Activated naive CD4-positive, alpha-beta T cell treated with anti-CD3 and anti-CD28 coated beads, Interleukin-2, amount 50 U/mL, for 24 hours (primary cell): ENCODE measurements at regions not wholly inside any gene's neighbourhood (a gene's known extent, or its start where the extent isn't known, plus 50 kb on each side); places are given as distances from the start of the nearest gene placed in this dataset.
A peak's percentile ranks its signal among the peaks of the same experiment; 100 is the strongest.

Experiments
- H3K27ac Mint-ChIP-seq: one replicate; pipeline ENCODE4 v1.8.0; 2021; ENCODE audit warnings: mild to moderate bottlenecking, mixed read lengths
- H3K27me3 Mint-ChIP-seq: one replicate; pipeline ENCODE4 v1.8.0; 2021; ENCODE audit warnings: mixed read lengths
- H3K36me3 Mint-ChIP-seq: one replicate; pipeline ENCODE4 v1.8.0; 2021; ENCODE audit warnings: mixed read lengths
- H3K4me1 Mint-ChIP-seq: one replicate; pipeline ENCODE4 v1.8.0; 2021; ENCODE audit warnings: mixed read lengths
- H3K4me3 Mint-ChIP-seq: one replicate; pipeline ENCODE4 v1.8.0; 2021; ENCODE audit warnings: mild to moderate bottlenecking, mixed read lengths
- H3K9me3 Mint-ChIP-seq: one replicate; pipeline ENCODE4 v1.8.0; 2021; ENCODE audit warnings: mixed read lengths

- H3K27me3 Mint-ChIP-seq: peaks cover 2% of the 10 kb centered on the region
- no peaks in the 10 kb centered on the region for H3K4me1 Mint-ChIP-seq
- H3K36me3 Mint-ChIP-seq: no peaks in the 10 kb centered on the region
- H3K4me3 Mint-ChIP-seq: no peak overlapping the region
- H3K9me3 Mint-ChIP-seq: no peaks in the 10 kb centered on the region
- no peak overlapping the region for H3K27ac Mint-ChIP-seq
Observed at GRCh38 chr10:16341637-16342036, 95.2 kb upstream of the PTER start.

- no peak overlapping the region for H3K27ac Mint-ChIP-seq
- no peaks in the 10 kb centered on the region for H3K36me3 Mint-ChIP-seq
- no peak overlapping the region for H3K4me3 Mint-ChIP-seq
Observed at GRCh38 chr10:16348891-16349290, 87.9 kb upstream of the PTER start.

GRCh38 chr10:16352146-16352545, 84.7 kb upstream of the PTER start:
- Mint-ChIP-seq H3K4me3 (no peak overlapping the region), H3K27me3 (peaks cover 4% of the 10 kb centered on the region), H3K36me3 (no peaks in the 10 kb centered on the region), H3K27ac (no peak overlapping the region), H3K9me3 (peaks cover 4% of the 10 kb centered on the region), H3K4me1 (no peaks in the 10 kb centered on the region)

More at GRCh38 chr10:16348891-16349290, 87.9 kb upstream of the PTER start:
- Mint-ChIP-seq H3K9me3 (peaks cover 4% of the 10 kb centered on the region), H3K4me1 (no peaks in the 10 kb centered on the region), H3K27me3 (peaks cover 6% of the 10 kb centered on the region)

DNA sequence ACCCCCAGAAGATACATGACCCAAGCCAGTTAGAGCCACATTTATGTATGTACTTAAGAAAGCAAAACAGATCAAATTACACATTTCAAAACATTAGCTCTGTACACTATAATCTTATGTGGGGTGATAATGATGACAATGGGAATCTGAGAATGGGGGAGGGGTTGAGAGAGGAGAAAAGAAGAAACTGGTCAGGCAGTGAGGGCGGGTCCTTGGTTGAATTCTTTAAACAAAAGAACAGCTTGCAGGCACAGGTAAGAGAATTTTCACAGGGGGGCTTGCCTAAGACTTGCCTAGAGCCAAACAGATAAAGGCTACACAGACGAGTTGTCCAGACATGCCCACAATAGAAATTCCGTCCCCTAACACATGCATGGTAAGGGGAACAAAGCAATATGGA, 76.8 kb upstream of the PTER start:
- Mint-ChIP-seq H3K4me1 (no peaks in the 10 kb centered on the region), H3K4me3 (no peak overlapping the region), H3K9me3 (no peaks in the 10 kb centered on the region), H3K27me3 (peaks cover 10% of the 10 kb centered on the region), H3K27ac (no peak overlapping the region), H3K36me3 (no peaks in the 10 kb centered on the region)

GRCh38 chr10:16360425-16360824, 76.4 kb upstream of the PTER start:
- H3K4me3 Mint-ChIP-seq: no peak overlapping the region
- no peaks in the 10 kb centered on the region for H3K36me3 Mint-ChIP-seq
- H3K9me3 Mint-ChIP-seq: no peaks in the 10 kb centered on the region
- no peaks in the 10 kb centered on the region for H3K4me1 Mint-ChIP-seq
- no peak overlapping the region for H3K27ac Mint-ChIP-seq
- peaks cover 10% of the 10 kb centered on the region for H3K27me3 Mint-ChIP-seq

DNA sequence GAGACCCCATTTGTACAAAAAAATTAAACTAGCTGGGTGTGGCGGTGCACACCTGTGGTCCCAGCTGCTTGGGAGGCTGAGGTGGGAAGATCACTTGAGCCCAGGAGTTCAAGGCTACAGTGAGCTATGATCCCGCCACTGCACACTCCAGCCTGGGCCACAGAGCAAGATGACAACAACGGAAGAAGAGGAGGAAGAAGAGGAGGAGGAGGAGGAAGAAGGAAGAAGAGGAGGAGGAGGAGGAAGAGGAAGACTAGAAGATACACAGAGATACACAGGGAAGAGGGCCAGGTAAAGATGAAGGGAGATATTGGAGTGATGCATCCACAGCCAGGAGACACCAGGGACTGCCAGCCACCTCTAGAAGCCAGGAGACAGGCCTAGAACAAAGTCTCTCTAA, 75.7 kb upstream of the PTER start:
- Mint-ChIP-seq H3K36me3 (no peaks in the 10 kb centered on the region), H3K4me3 (no peak overlapping the region), H3K9me3 (no peaks in the 10 kb centered on the region), H3K4me1 (no peaks in the 10 kb centered on the region), H3K27ac (no peak overlapping the region), H3K27me3 (peaks cover 10% of the 10 kb centered on the region)

DNA sequence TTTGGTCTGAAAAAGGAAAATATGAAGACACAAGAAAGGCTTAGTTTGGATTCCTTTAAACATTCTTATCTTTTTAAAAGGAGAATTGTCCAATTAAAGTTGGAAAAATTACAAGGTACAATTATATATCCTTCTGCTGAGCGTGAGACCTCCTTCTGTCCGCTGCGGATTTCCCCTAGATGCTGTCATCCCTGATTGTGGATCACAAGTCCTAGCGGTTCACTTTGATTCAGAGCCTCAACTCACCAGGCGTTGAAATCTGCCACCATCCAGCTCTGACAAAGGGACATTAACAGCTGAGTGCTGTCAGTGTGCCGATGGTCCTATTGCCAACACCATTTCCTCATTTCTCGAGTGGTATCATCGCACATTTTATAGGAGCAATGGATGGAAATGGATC, 73.1 kb upstream of the PTER start:
- H3K4me1 Mint-ChIP-seq: no peaks in the 10 kb centered on the region
- H3K36me3 Mint-ChIP-seq: no peaks in the 10 kb centered on the region
- H3K27me3 Mint-ChIP-seq: peaks cover 16% of the 10 kb centered on the region
- H3K27ac Mint-ChIP-seq: no peak overlapping the region
- H3K9me3 Mint-ChIP-seq: no peaks in the 10 kb centered on the region
- H3K4me3 Mint-ChIP-seq: no peak overlapping the region

- Mint-ChIP-seq H3K4me3 (no peak overlapping the region), H3K27me3 (peaks cover 10% of the 10 kb centered on the region)
Observed at GRCh38 chr10:16367621-16368292, 69.1 kb upstream of the PTER start.

GRCh38 chr10:16381083-16381482, 55.7 kb upstream of the PTER start:
- H3K4me1 Mint-ChIP-seq: no peaks in the 10 kb centered on the region
- H3K27ac Mint-ChIP-seq: peak overlapping the region; percentile 26
- H3K4me3 Mint-ChIP-seq: no peak overlapping the region
- no peaks in the 10 kb centered on the region for H3K9me3 Mint-ChIP-seq
- H3K27me3 Mint-ChIP-seq: peaks cover 3% of the 10 kb centered on the region
- no peaks in the 10 kb centered on the region for H3K36me3 Mint-ChIP-seq

More at GRCh38 chr10:16367621-16368292, 69.1 kb upstream of the PTER start:
- H3K9me3 Mint-ChIP-seq: no peaks in the 10 kb centered on the region
- H3K36me3 Mint-ChIP-seq: no peaks in the 10 kb centered on the region
- H3K4me1 Mint-ChIP-seq: no peaks in the 10 kb centered on the region
- no peak overlapping the region for H3K27ac Mint-ChIP-seq

GRCh38 chr10:16384021-16384420, 52.8 kb upstream of the PTER start:
- Mint-ChIP-seq H3K4me3 (no peak overlapping the region), H3K9me3 (no peaks in the 10 kb centered on the region), H3K27ac (no peak overlapping the region), H3K4me1 (no peaks in the 10 kb centered on the region), H3K36me3 (no peaks in the 10 kb centered on the region), H3K27me3 (peaks cover 3% of the 10 kb centered on the region)

DNA sequence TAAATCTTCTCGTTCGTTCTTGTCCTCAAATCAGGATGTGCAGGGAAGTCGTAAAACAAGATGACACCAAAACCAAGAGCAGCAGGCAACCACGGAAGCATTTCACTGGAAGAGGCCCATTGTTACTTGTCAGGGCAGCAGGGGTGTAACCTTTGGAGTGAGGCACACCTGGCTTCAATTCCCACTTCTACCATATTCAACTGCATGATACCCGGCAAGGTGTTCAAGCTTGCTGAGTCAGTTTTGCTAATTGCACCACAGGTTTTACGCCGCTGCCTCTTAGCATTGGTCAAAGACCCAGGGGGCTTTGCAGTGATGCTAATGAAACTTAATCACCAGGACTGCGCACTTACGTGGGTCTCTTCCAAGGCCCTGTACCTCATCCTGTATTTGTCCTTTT, 50.0 kb upstream of the PTER start:
- Mint-ChIP-seq H3K27me3 (peaks cover 6% of the 10 kb centered on the region), H3K4me1 (no peaks in the 10 kb centered on the region), H3K27ac (no peak overlapping the region), H3K4me3 (no peak overlapping the region), H3K36me3 (no peaks in the 10 kb centered on the region), H3K9me3 (no peaks in the 10 kb centered on the region)
